8988T (cell line): ENCODE measurements at regions not wholly inside any gene's neighbourhood (a gene's known extent, or its start where the extent isn't known, plus 50 kb on each side); places are given as distances from the start of the nearest gene placed in this dataset.
"Not testable (repeated sequence)": the region's sequence is repeated elsewhere in the genome, so short reads cannot be mapped to it uniquely, and the experiment has no call there.

Experiments used
- DNase-seq: peaks from one replicate; pipeline ENCODE4 v3.0.0; 2011

- no peak for DNase-seq
Measured at GRCh38 chr5:143521141-143521540, 117.7 kb upstream of the NR3C1 start.

GRCh38 chr5:143519215-143519614 is 115.7 kb upstream of the NR3C1 start:
- DNase-seq: not testable (repeated sequence)

- not testable (repeated sequence) for DNase-seq
Measured at GRCh38 chr5:143517824-143518223, 114.3 kb upstream of the NR3C1 start.

GRCh38 chr5:143516249-143516648 is 112.8 kb upstream of the NR3C1 start:
- no peak for DNase-seq

- DNase-seq: no peak
Measured at GRCh38 chr5:143515829-143516228, 112.3 kb upstream of the NR3C1 start.

GRCh38 chr5:143514616-143515335 is 111.3 kb upstream of the NR3C1 start:
- no peak for DNase-seq

GRCh38 chr5:143513720-143514119 is 110.2 kb upstream of the NR3C1 start:
- DNase-seq: no peak

GRCh38 chr5:143511736-143512135 is 108.2 kb upstream of the NR3C1 start:
- DNase-seq: no peak

GRCh38 chr5:143509758-143510221 is 106.3 kb upstream of the NR3C1 start:
- no peak for DNase-seq

GRCh38 chr5:143506836-143507552 is 103.5 kb upstream of the NR3C1 start:
- no peak for DNase-seq

- DNase-seq: no peak
Measured at GRCh38 chr5:143505934-143506333, 102.4 kb upstream of the NR3C1 start.

GRCh38 chr5:143505354-143505753 is 101.9 kb upstream of the NR3C1 start:
- no peak for DNase-seq

GRCh38 chr5:143501310-143502044 is 98.0 kb upstream of the NR3C1 start:
- no peak for DNase-seq

GRCh38 chr5:143499480-143500114 is 96.1 kb upstream of the NR3C1 start:
- no peak for DNase-seq

- DNase-seq: no peak
Measured at GRCh38 chr5:143498821-143499220, 95.3 kb upstream of the NR3C1 start.

GRCh38 chr5:143497749-143498148 is 94.3 kb upstream of the NR3C1 start:
- no peak for DNase-seq

GRCh38 chr5:143496943-143497342 is 93.5 kb upstream of the NR3C1 start:
- no peak for DNase-seq

GRCh38 chr5:143495821-143496275 is 92.4 kb upstream of the NR3C1 start:
- no peak for DNase-seq

GRCh38 chr5:143495110-143495509 is 91.6 kb upstream of the NR3C1 start:
- no peak for DNase-seq

GRCh38 chr5:143494595-143494994 is 91.1 kb upstream of the NR3C1 start:
- DNase-seq: no peak

- no peak for DNase-seq
Measured at GRCh38 chr5:143494162-143494561, 90.7 kb upstream of the NR3C1 start.

GRCh38 chr5:143492783-143493182 is 89.3 kb upstream of the NR3C1 start:
- DNase-seq: no peak

- DNase-seq: no peak
Measured at GRCh38 chr5:143491646-143492045, 88.2 kb upstream of the NR3C1 start.
